ENCODE measurements at regions not wholly inside any gene's neighbourhood (a gene's known extent, or its start where the extent isn't known, plus 50 kb on each side); places are given as distances from the start of the nearest gene placed in this dataset.

DNA sequence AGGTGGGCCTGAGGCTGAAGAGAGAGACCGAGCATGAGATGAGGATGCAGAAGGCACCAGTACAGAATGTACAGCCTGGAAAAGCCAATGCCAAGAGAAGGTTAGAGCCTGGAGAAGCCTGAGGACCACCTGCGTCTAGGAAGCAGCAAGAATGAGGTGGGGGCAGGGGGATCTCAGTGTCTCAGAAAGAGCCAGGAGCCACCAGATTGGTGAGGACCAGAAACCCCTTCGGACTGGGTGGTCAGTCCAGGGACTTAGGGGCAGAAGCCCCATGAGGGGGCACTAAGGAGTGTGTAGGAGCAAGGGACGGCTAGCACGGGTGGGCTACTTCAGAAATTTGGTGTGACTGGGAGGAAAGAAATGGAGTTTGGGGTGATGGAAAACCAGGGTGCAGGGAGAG lies 205.9 kb upstream of the RNF32 start:
- H3K9me3 ChIP-seq (ENCODE audit: control insufficient read depth, insufficient read depth, low read depth, low read length): no peaks in the 10 kb centered on the region
- no peak for ATAC-seq
- H3K36me3 ChIP-seq (ENCODE audit: control insufficient read depth, insufficient read depth, low read length): no peaks in the 10 kb centered on the region
- in situ Hi-C loops (cut with HindIII; ENCODE audit: low pct_unique_long_range_greater_than_20kb, low sequenced_read_pairs) (no loop called here), intact Hi-C loops (cut with micrococcal nuclease; ENCODE audit: unreplicated experiment) (no loop called here)
- no TSS peak for BruUV-seq (replicated peaks)
- no peaks in the 10 kb centered on the region for H3K4me1 ChIP-seq (ENCODE audit: control insufficient read depth, insufficient read depth, low read length)
- TF ChIP-seq SIN3A (IDR thresholded peaks at IDR 0.05; ENCODE audit: borderline replicate concordance, insufficient read depth, low read depth, low read length): no peak
- no peak for TF ChIP-seq TCF7L2 (IDR thresholded peaks at IDR 0.05; ENCODE audit: low read depth, low read length)
- TF ChIP-seq POLR2AphosphoS5 (IDR thresholded peaks at IDR 0.05; ENCODE audit: low read depth, low read length): no peak
- no peak for TF ChIP-seq CTCF (IDR thresholded peaks at IDR 0.05)
- TF ChIP-seq, protein P1, sequence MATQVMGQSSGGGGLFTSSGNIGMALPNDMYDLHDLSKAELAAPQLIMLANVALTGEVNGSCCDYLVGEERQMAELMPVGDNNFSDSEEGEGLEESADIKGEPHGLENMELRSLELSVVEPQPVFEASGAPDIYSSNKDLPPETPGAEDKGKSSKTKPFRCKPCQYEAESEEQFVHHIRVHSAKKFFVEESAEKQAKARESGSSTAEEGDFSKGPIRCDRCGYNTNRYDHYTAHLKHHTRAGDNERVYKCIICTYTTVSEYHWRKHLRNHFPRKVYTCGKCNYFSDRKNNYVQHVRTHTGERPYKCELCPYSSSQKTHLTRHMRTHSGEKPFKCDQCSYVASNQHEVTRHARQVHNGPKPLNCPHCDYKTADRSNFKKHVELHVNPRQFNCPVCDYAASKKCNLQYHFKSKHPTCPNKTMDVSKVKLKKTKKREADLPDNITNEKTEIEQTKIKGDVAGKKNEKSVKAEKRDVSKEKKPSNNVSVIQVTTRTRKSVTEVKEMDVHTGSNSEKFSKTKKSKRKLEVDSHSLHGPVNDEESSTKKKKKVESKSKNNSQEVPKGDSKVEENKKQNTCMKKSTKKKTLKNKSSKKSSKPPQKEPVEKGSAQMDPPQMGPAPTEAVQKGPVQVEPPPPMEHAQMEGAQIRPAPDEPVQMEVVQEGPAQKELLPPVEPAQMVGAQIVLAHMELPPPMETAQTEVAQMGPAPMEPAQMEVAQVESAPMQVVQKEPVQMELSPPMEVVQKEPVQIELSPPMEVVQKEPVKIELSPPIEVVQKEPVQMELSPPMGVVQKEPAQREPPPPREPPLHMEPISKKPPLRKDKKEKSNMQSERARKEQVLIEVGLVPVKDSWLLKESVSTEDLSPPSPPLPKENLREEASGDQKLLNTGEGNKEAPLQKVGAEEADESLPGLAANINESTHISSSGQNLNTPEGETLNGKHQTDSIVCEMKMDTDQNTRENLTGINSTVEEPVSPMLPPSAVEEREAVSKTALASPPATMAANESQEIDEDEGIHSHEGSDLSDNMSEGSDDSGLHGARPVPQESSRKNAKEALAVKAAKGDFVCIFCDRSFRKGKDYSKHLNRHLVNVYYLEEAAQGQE (IDR thresholded peaks at IDR 0.05; ENCODE audit: insufficient read depth in 1 of 2, low read depth in 2 of 2, low read length in 1 of 2): no peak
- ChIA-PET CTCF (no interaction called here), POLR2A (no interaction called here)
- DNase-seq (ENCODE audit: low read depth, low spot score): no peak
- H3K27me3 ChIP-seq (ENCODE audit: control insufficient read depth, insufficient read depth, low read length): peaks cover 8% of the 10 kb centered on the region; the same call in 1 of the 2 replicates
- H3K4me3 ChIP-seq (ENCODE audit: low read depth in 2 of 2, low read length in 2 of 2): no peak overlapping the region
- no peak overlapping the region for H3K27ac ChIP-seq (ENCODE audit: low read length)

GRCh38 chr7:156432018-156432417 lies 208.6 kb upstream of the RNF32 start:
- Histone ChIP-seq H3K4me1 (ENCODE audit: control insufficient read depth, insufficient read depth, low read length) (no peaks in the 10 kb centered on the region), H3K4me3 (ENCODE audit: low read depth in 2 of 2, low read length in 2 of 2) (no peak overlapping the region), H3K27ac (ENCODE audit: low read length) (no peak overlapping the region), H3K36me3 (ENCODE audit: control insufficient read depth, insufficient read depth, low read length) (no peaks in the 10 kb centered on the region), H3K27me3 (ENCODE audit: control insufficient read depth, insufficient read depth, low read length) (peaks cover 13% of the 10 kb centered on the region), H3K9me3 (ENCODE audit: control insufficient read depth, insufficient read depth, low read depth, low read length) (no peaks in the 10 kb centered on the region)
- no TSS peak for BruUV-seq (replicated peaks)
- in situ Hi-C loops (cut with HindIII; ENCODE audit: low pct_unique_long_range_greater_than_20kb, low sequenced_read_pairs): no loop called here
- TF ChIP-seq SIN3A (IDR thresholded peaks at IDR 0.05; ENCODE audit: borderline replicate concordance, insufficient read depth, low read depth, low read length) (no peak), POLR2AphosphoS5 (IDR thresholded peaks at IDR 0.05; ENCODE audit: low read depth, low read length) (no peak), CTCF (IDR thresholded peaks at IDR 0.05) (no peak), TCF7L2 (IDR thresholded peaks at IDR 0.05; ENCODE audit: low read depth, low read length) (no peak)
- TF ChIP-seq, protein P1 (IDR thresholded peaks at IDR 0.05; ENCODE audit: insufficient read depth in 1 of 2, low read depth in 2 of 2, low read length in 1 of 2): no peak
- CTCF ChIA-PET: no interaction called here
- ATAC-seq (no peak), DNase-seq (ENCODE audit: low read depth, low spot score) (no peak)
- POLR2A ChIA-PET: interaction anchor here (0.7 kb wide), 1 partner anchor 171 kb away, joined by 3 read pairs; no protein-coding TSS in a partner anchor
- intact Hi-C loops (cut with micrococcal nuclease; ENCODE audit: unreplicated experiment): no loop called here

Measured in Panc1 (cell line).